ENCODE measurements at regions not wholly inside any gene's neighbourhood (a gene's known extent, or its start where the extent isn't known, plus 50 kb on each side); places are given as distances from the start of the nearest gene placed in this dataset.

DNA sequence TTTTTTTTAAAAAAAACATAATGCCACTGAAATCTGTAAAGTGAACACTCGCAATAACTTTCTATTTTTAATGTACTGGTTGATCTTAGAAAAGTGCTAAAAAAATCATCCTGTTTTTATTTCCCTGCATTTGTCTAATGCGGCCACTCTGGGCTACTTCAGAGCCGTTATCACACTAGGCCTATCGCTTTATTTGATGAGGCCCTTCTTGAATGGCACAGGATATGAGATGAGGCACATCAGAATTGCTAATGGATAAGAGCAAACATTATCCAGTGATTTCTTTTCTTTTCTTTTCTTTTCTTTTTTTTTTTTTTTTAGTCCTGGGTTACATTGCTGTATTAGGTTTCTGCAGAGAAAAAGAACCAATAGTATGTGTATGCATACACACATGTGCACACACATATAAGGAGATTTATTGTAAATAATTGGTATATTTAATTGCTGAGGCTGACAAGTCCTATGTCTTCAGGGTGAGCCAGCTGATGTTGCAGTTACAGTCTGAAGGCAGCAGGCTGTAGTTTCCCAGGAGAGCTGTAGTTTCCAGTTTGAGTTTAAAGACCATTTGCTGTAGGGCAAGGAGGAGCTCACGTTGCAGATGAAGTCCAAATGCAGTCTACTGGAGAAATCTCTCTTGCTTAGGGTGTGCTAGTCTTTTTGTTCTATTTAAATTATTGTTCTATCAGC is 391.7 kb downstream of the MED10 start:
- TF ChIP-seq EZH2phosphoT487 (IDR thresholded peaks at IDR 0.05; ENCODE audit: borderline replicate concordance, low read length) = no peak
- TF ChIP-seq, protein P1, sequence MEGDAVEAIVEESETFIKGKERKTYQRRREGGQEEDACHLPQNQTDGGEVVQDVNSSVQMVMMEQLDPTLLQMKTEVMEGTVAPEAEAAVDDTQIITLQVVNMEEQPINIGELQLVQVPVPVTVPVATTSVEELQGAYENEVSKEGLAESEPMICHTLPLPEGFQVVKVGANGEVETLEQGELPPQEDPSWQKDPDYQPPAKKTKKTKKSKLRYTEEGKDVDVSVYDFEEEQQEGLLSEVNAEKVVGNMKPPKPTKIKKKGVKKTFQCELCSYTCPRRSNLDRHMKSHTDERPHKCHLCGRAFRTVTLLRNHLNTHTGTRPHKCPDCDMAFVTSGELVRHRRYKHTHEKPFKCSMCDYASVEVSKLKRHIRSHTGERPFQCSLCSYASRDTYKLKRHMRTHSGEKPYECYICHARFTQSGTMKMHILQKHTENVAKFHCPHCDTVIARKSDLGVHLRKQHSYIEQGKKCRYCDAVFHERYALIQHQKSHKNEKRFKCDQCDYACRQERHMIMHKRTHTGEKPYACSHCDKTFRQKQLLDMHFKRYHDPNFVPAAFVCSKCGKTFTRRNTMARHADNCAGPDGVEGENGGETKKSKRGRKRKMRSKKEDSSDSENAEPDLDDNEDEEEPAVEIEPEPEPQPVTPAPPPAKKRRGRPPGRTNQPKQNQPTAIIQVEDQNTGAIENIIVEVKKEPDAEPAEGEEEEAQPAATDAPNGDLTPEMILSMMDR (IDR thresholded peaks at IDR 0.05; ENCODE audit: low read depth, low read length, poor library complexity, severe bottlenecking) = no peak

Measured in DOHH2 (cell line).